CD1c-positive myeloid dendritic cell (primary cell): ENCODE measurements at regions not wholly inside any gene's neighbourhood (a gene's known extent, or its start where the extent isn't known, plus 50 kb on each side); places are given as distances from the start of the nearest gene placed in this dataset.
"Not testable (repeated sequence)": the region's sequence is repeated elsewhere in the genome, so short reads cannot be mapped to it uniquely, and the experiment has no call there.

ENCODE experiments used
- DNase-seq: peaks from one replicate; pipeline ENCODE4 v3.0.0-alpha.2; 2016; ENCODE audit errors: extremely low spot score

GRCh38 chr13:80675442-80675841 is 334.5 kb upstream of the SPRY2 start:
- DNase-seq = not testable (repeated sequence)

GRCh38 chr13:80671773-80672172 is 330.8 kb upstream of the SPRY2 start:
- no peak for DNase-seq

- no peak for DNase-seq
These were observed 328.2 kb upstream of the SPRY2 start for GRCh38 chr13:80669112-80669511.

- no peak for DNase-seq
These were observed 327.5 kb upstream of the SPRY2 start for GRCh38 chr13:80668452-80668851.

- DNase-seq = no peak
These were observed 326.0 kb upstream of the SPRY2 start for GRCh38 chr13:80666782-80667552.

GRCh38 chr13:80665792-80666333 is 324.9 kb upstream of the SPRY2 start:
- no peak for DNase-seq

- DNase-seq = no peak
These were observed 324.0 kb upstream of the SPRY2 start for GRCh38 chr13:80664950-80665349.

- DNase-seq = no peak
These were observed 322.9 kb upstream of the SPRY2 start for GRCh38 chr13:80663788-80664187.

- no peak for DNase-seq
These were observed 317.8 kb upstream of the SPRY2 start for GRCh38 chr13:80658705-80659104.

- DNase-seq = no peak
These were observed 315.6 kb upstream of the SPRY2 start for GRCh38 chr13:80656512-80656904.

GRCh38 chr13:80655778-80656511 is 315.0 kb upstream of the SPRY2 start:
- DNase-seq = no peak

GRCh38 chr13:80654638-80655249 is 313.8 kb upstream of the SPRY2 start:
- no peak for DNase-seq

GRCh38 chr13:80649274-80649673 is 308.3 kb upstream of the SPRY2 start:
- DNase-seq = no peak

- no peak for DNase-seq
These were observed 301.7 kb upstream of the SPRY2 start for GRCh38 chr13:80642641-80643040.

- DNase-seq = no peak
These were observed 292.3 kb upstream of the SPRY2 start for GRCh38 chr13:80633251-80633650.

GRCh38 chr13:80630685-80631121 is 289.8 kb upstream of the SPRY2 start:
- DNase-seq = no peak

GRCh38 chr13:80618781-80619180 is 277.9 kb upstream of the SPRY2 start:
- DNase-seq = no peak

- no peak for DNase-seq
These were observed 271.9 kb upstream of the SPRY2 start for GRCh38 chr13:80612804-80613203.

- DNase-seq = no peak
These were observed 270.4 kb upstream of the SPRY2 start for GRCh38 chr13:80611310-80611709.

- no peak for DNase-seq
These were observed 264.8 kb upstream of the SPRY2 start for GRCh38 chr13:80605716-80606115.

- DNase-seq = no peak
These were observed 264.1 kb upstream of the SPRY2 start for GRCh38 chr13:80605011-80605410.

GRCh38 chr13:80604098-80604497 is 263.2 kb upstream of the SPRY2 start:
- no peak for DNase-seq

- DNase-seq = no peak
These were observed 262.4 kb upstream of the SPRY2 start for GRCh38 chr13:80603351-80603750.
